ENCODE measurements at regions not wholly inside any gene's neighbourhood (a gene's known extent, or its start where the extent isn't known, plus 50 kb on each side); places are given as distances from the start of the nearest gene placed in this dataset.
A peak's percentile ranks its signal among the peaks of the same experiment; 100 is the strongest.
"Not testable (repeated sequence)": the region's sequence is repeated elsewhere in the genome, so short reads cannot be mapped to it uniquely, and the experiment has no call there.

- no peak for DNase-seq (ENCODE audit: low spot score)
These were observed 82.7 kb upstream of the SLC66A3 start for GRCh38 chr2:11072550-11072949.

- no peak for DNase-seq (ENCODE audit: low spot score)
These were observed 82.0 kb upstream of the SLC66A3 start for GRCh38 chr2:11073251-11073650.

GRCh38 chr2:11073776-11074175 is 81.5 kb upstream of the SLC66A3 start:
- peak; percentile 48 for DNase-seq (ENCODE audit: low spot score)

GRCh38 chr2:11074246-11074820 is 80.9 kb upstream of the SLC66A3 start:
- DNase-seq (ENCODE audit: low spot score): no peak

- no peak for DNase-seq (ENCODE audit: low spot score)
These were observed 80.0 kb upstream of the SLC66A3 start for GRCh38 chr2:11075221-11075620.

- no peak for DNase-seq (ENCODE audit: low spot score)
These were observed 77.9 kb upstream of the SLC66A3 start for GRCh38 chr2:11077411-11077810.

- no peak for DNase-seq (ENCODE audit: low spot score)
These were observed 76.0 kb upstream of the SLC66A3 start for GRCh38 chr2:11079136-11079824.

GRCh38 chr2:11080253-11081115 is 74.8 kb upstream of the SLC66A3 start:
- DNase-seq (ENCODE audit: low spot score): no peak

GRCh38 chr2:11082880-11083279 is 72.4 kb upstream of the SLC66A3 start:
- no peak for DNase-seq (ENCODE audit: low spot score)

- DNase-seq (ENCODE audit: low spot score): not testable (repeated sequence)
These were observed 66.4 kb upstream of the SLC66A3 start for GRCh38 chr2:11088821-11089220.

GRCh38 chr2:11090187-11090586 is 65.1 kb upstream of the SLC66A3 start:
- no peak for DNase-seq (ENCODE audit: low spot score)

GRCh38 chr2:11092701-11093335 is 62.4 kb upstream of the SLC66A3 start:
- DNase-seq (ENCODE audit: low spot score): no peak

GRCh38 chr2:11093467-11093866 is 61.8 kb upstream of the SLC66A3 start:
- DNase-seq (ENCODE audit: low spot score): no peak

- no peak for DNase-seq (ENCODE audit: low spot score)
These were observed 61.1 kb upstream of the SLC66A3 start for GRCh38 chr2:11094021-11094810.

- no peak for DNase-seq (ENCODE audit: low spot score)
These were observed 58.7 kb upstream of the SLC66A3 start for GRCh38 chr2:11096591-11096990.

GRCh38 chr2:11097038-11097720 is 58.1 kb upstream of the SLC66A3 start:
- DNase-seq (ENCODE audit: low spot score): peak; percentile 65

GRCh38 chr2:11097854-11098387 is 57.3 kb upstream of the SLC66A3 start:
- DNase-seq (ENCODE audit: low spot score): no peak

- DNase-seq (ENCODE audit: low spot score): no peak
These were observed 55.9 kb upstream of the SLC66A3 start for GRCh38 chr2:11099122-11100065.

- DNase-seq (ENCODE audit: low spot score): no peak
These were observed 55.1 kb upstream of the SLC66A3 start for GRCh38 chr2:11100130-11100529.

GRCh38 chr2:11100976-11101375 is 54.3 kb upstream of the SLC66A3 start:
- no peak for DNase-seq (ENCODE audit: low spot score)

All from GM03348 (cell line).